ENCODE measurements at regions not wholly inside any gene's neighbourhood (a gene's known extent, or its start where the extent isn't known, plus 50 kb on each side); places are given as distances from the start of the nearest gene placed in this dataset.

GRCh38 chr5:129163810-129164378, 69.3 kb downstream of the ISOC1 start:
- ATAC-seq (peak in 1 of 2 donors; percentile 11), DNase-seq (ENCODE audit: low spot score) (no peak)
- Mint-ChIP-seq H3K4me1 (ENCODE audit: low read depth in 2 of 2) (no peaks in the 10 kb centered on the region), H3K4me3 (no peak overlapping the region), H3K27me3 (no peaks in the 10 kb centered on the region), H3K9me3 (peaks cover 14% of the 10 kb centered on the region), H3K36me3 (peaks cover 22% of the 10 kb centered on the region), H3K27ac (no peak overlapping the region)

DNA sequence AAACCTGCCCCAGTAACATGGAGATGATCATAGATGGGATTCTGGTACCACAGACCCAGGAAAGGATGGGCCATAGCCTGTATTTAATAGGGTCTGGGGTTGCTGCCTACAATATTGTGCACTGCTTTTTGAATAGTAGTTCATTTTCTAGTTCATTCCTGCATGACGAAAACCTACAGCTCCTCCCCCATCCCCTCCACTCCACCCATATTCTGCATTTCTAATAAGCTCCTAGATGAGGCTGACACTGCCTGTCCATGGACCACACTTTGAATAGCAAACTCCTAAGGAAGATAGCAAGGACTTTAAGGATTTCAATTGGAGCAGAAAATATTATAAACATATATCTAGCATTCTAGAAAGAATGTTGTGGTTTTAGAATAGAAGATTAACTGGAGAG, 75.5 kb downstream of the ISOC1 start:
- no peak for ATAC-seq
- Mint-ChIP-seq H3K9me3 (peaks cover 2% of the 10 kb centered on the region), H3K4me1 (ENCODE audit: low read depth in 2 of 2) (no peaks in the 10 kb centered on the region), H3K27me3 (no peaks in the 10 kb centered on the region), H3K4me3 (no peak overlapping the region), H3K27ac (no peak overlapping the region), H3K36me3 (no peaks in the 10 kb centered on the region)
- DNase-seq (ENCODE audit: low spot score), result no peak

DNA sequence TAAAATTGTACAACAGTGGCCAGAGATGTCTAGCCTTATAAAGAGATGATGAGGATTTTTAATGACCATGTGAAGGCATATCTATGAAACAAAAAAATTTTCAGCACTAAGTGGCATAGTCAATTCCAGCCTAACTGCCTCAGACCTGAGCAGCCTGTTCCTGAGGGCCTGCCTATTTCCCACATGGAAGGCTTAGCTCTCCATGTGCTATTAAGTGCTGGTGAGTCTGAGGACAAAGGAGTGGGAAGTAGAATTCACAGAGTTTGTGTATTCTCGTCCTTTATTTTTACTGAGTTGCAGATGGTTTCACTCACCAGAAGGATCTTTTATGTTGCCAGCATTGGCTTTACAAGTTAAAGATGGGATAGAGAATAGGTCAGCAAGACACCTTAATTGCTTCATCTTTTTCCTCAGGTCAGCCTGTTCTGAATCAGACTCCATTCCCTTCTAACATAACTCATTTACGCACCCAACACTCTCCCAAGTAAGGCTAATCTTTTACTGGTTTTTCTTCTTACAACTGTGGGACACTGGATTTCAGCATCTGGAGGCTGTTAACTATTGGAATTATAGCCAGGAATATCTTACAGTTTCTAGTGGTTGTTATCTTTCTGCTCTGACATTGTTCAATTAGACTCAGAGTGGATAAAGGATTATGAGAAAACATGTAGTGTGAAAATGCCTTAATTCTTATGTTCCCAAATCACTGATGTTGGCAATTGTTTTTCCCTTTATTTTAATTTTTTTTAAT, 76.8 kb downstream of the ISOC1 start:
- Mint-ChIP-seq H3K36me3 (no peaks in the 10 kb centered on the region), H3K9me3 (peaks cover 2% of the 10 kb centered on the region), H3K27ac (no peak overlapping the region), H3K4me3 (no peak overlapping the region), H3K27me3 (no peaks in the 10 kb centered on the region), H3K4me1 (ENCODE audit: low read depth in 2 of 2) (no peaks in the 10 kb centered on the region)
- ATAC-seq (no peak), DNase-seq (ENCODE audit: low spot score) (no peak)

GRCh38 chr5:129172580-129172979, 78.0 kb downstream of the ISOC1 start:
- DNase-seq (ENCODE audit: low spot score) (no peak), ATAC-seq (no peak)
- Mint-ChIP-seq H3K27ac (no peak overlapping the region), H3K36me3 (no peaks in the 10 kb centered on the region), H3K4me1 (ENCODE audit: low read depth in 2 of 2) (no peaks in the 10 kb centered on the region), H3K27me3 (no peaks in the 10 kb centered on the region), H3K9me3 (no peaks in the 10 kb centered on the region), H3K4me3 (no peak overlapping the region)

GRCh38 chr5:129173771-129174170, 79.2 kb downstream of the ISOC1 start:
- Mint-ChIP-seq H3K9me3 (no peaks in the 10 kb centered on the region), H3K27me3 (no peaks in the 10 kb centered on the region), H3K36me3 (no peaks in the 10 kb centered on the region), H3K27ac (no peak overlapping the region), H3K4me1 (ENCODE audit: low read depth in 2 of 2) (no peaks in the 10 kb centered on the region), H3K4me3 (no peak overlapping the region)
- DNase-seq (ENCODE audit: low spot score), result no peak
- ATAC-seq, result no peak

DNA sequence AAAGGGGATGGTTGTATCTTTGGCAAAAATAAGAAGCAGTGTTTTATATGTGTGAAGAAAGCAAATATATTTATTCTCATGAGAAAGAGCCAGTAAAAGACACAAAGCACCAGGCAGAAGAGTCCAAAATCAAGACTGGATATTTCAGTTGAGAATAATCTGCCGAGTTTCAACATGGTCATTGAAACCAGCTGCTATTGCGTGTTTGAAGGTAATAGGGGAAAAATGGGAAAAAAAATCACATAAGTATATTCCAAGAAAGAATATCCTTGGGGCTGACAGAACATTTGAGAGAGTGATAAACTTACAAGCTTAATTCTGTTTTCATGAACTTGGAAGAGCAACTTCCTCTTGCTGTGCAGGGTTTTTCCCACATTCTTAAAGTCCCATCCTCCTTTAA, 79.9 kb downstream of the ISOC1 start:
- Mint-ChIP-seq H3K9me3 (no peaks in the 10 kb centered on the region), H3K4me3 (no peak overlapping the region), H3K27ac (no peak overlapping the region), H3K4me1 (ENCODE audit: low read depth in 2 of 2) (no peaks in the 10 kb centered on the region), H3K36me3 (no peaks in the 10 kb centered on the region), H3K27me3 (no peaks in the 10 kb centered on the region)
- ATAC-seq, result no peak
- no peak for DNase-seq (ENCODE audit: low spot score)

DNA sequence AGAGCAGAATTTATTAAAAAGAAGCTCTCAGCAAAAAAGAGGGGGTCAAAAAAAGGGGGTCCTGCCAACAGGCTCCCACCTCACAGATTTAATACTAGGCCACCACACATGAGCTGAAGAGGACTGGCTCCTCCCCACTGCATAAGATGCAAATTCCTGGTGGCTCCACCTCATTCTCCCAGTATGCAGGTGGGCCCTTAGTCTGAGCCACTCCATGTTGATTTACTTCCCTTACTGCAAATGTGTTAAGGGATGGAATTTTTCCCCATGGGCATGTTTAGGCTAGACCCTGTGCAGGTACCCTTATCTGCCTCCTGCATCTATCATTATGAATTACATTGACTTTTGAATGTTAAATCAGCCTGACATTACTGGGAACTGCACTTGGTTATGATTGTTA, 82.9 kb downstream of the ISOC1 start:
- H3K27ac Mint-ChIP-seq, result no peak overlapping the region
- H3K4me3 Mint-ChIP-seq, result no peak overlapping the region
- no peaks in the 10 kb centered on the region for H3K9me3 Mint-ChIP-seq
- H3K4me1 Mint-ChIP-seq (ENCODE audit: low read depth in 2 of 2), result no peaks in the 10 kb centered on the region
- no peaks in the 10 kb centered on the region for H3K27me3 Mint-ChIP-seq
- no peak for DNase-seq (ENCODE audit: low spot score)
- H3K36me3 Mint-ChIP-seq, result no peaks in the 10 kb centered on the region
- ATAC-seq, result no peak

- Mint-ChIP-seq H3K4me3 (no peak overlapping the region), H3K9me3 (peaks cover 11% of the 10 kb centered on the region), H3K27me3 (no peaks in the 10 kb centered on the region), H3K36me3 (no peaks in the 10 kb centered on the region), H3K4me1 (ENCODE audit: low read depth in 2 of 2) (no peaks in the 10 kb centered on the region), H3K27ac (no peak overlapping the region)
- ATAC-seq (no peak), DNase-seq (ENCODE audit: low spot score) (no peak)
These were observed 104.8 kb downstream of the ISOC1 start for GRCh38 chr5:129199308-129199707.

DNA sequence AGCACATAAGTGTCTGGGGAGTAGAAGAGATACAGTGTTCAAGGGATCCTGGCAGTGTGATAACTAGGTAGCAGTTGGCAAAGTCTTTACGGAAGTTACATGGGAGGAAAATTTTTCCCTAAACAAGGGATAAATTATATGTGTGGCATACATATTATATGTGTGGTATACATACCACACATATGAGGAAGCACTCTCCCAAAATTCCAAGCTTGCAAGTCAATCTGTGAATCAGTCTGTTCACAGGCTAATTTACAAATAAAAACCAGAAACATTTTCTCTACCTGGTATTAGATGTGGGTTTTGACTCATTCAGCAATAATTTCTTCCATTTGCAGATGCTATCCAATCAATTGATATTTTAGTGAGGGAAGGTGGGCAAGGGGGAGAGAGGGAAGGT, 110.0 kb downstream of the ISOC1 start:
- H3K9me3 Mint-ChIP-seq, result peaks cover 17% of the 10 kb centered on the region
- H3K27ac Mint-ChIP-seq, result no peak overlapping the region
- DNase-seq (ENCODE audit: low spot score) (no peak), ATAC-seq (no peak)
- H3K4me1 Mint-ChIP-seq (ENCODE audit: low read depth in 2 of 2), result no peaks in the 10 kb centered on the region
- no peak overlapping the region for H3K4me3 Mint-ChIP-seq
- H3K36me3 Mint-ChIP-seq, result peaks cover 10% of the 10 kb centered on the region
- H3K27me3 Mint-ChIP-seq, result no peaks in the 10 kb centered on the region

DNA sequence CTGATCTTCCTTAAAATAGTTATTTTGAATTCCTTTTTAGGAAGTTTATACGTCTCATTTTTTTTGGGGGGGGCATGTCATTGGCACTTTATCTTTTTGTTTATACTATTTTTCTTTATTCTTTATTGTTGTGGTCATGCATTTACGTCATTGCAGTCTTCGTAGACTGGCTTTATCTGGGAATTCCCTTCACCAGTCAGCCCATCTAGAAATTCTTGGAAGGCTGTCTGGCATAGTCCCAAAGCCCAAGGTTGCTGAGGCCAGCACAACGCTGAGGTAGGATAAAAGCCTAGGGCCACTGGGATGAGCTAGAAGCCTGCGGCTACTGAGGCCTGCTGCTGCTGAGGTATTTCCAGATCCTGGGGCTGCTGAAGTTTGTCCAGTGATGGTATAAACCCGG, 121.5 kb downstream of the ISOC1 start:
- Mint-ChIP-seq H3K4me3 (no peak overlapping the region), H3K9me3 (peaks cover 30% of the 10 kb centered on the region), H3K27ac (no peak overlapping the region), H3K36me3 (peaks cover 9% of the 10 kb centered on the region), H3K27me3 (no peaks in the 10 kb centered on the region), H3K4me1 (ENCODE audit: low read depth in 2 of 2) (no peaks in the 10 kb centered on the region)
- ATAC-seq, result no peak
- no peak for DNase-seq (ENCODE audit: low spot score)

GRCh38 chr5:129217179-129217578, 122.6 kb downstream of the ISOC1 start:
- ATAC-seq, result no peak
- H3K36me3 Mint-ChIP-seq, result peaks cover 6% of the 10 kb centered on the region

DNA sequence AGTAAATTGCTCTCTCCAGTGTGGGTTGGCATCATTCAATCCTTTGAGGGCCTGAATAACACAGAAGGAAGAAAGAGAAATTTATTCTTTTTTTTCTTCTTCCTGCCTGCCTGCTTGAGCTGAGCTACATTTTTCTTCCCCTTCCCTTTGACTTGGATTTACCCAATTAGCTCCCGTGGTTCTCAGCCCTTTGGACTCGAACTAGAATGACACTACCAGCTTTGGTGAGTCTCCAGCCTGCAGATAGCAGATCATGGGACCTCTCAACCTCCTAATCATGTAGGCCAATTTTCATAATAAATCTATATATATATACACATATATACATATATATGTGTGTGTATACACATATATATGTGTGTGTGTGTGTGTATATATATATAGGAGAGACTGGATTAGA, 128.6 kb downstream of the ISOC1 start:
- Mint-ChIP-seq H3K36me3 (no peaks in the 10 kb centered on the region), H3K27ac (no peak overlapping the region), H3K27me3 (no peaks in the 10 kb centered on the region), H3K4me1 (ENCODE audit: low read depth in 2 of 2) (no peaks in the 10 kb centered on the region), H3K9me3 (peaks cover 3% of the 10 kb centered on the region), H3K4me3 (no peak overlapping the region)
- ATAC-seq (no peak), DNase-seq (ENCODE audit: low spot score) (no peak)

More at GRCh38 chr5:129217179-129217578, 122.6 kb downstream of the ISOC1 start:
- no peaks in the 10 kb centered on the region for H3K4me1 Mint-ChIP-seq (ENCODE audit: low read depth in 2 of 2)
- H3K9me3 Mint-ChIP-seq, result peaks cover 21% of the 10 kb centered on the region
- no peak overlapping the region for H3K4me3 Mint-ChIP-seq
- DNase-seq (ENCODE audit: low spot score), result no peak
- no peaks in the 10 kb centered on the region for H3K27me3 Mint-ChIP-seq
- no peak overlapping the region for H3K27ac Mint-ChIP-seq

DNA sequence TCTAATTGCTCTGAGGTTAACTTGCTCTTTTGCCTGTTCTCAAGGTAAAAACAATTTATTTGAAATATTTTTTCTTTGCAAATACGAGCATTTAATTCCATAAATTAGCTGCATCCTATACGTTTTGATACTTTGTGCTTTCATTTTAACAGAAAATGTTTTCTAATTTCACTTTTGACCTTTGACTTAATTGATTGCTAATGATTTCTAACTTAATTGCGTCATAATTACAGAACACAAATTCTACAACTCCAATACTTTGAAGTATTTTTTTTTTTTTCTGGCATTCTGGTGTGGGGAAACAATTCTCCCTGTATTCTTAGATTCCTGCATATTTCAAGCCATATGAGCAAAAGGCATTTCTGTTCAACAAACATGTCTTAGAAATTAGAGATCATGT, 134.0 kb downstream of the ISOC1 start:
- no peaks in the 10 kb centered on the region for H3K4me1 Mint-ChIP-seq (ENCODE audit: low read depth in 2 of 2)
- ATAC-seq (no peak), DNase-seq (ENCODE audit: low spot score) (no peak)
- no peak overlapping the region for H3K4me3 Mint-ChIP-seq
- no peaks in the 10 kb centered on the region for H3K27me3 Mint-ChIP-seq
- H3K36me3 Mint-ChIP-seq, result no peaks in the 10 kb centered on the region
- peaks cover 3% of the 10 kb centered on the region for H3K9me3 Mint-ChIP-seq
- no peak overlapping the region for H3K27ac Mint-ChIP-seq

DNA sequence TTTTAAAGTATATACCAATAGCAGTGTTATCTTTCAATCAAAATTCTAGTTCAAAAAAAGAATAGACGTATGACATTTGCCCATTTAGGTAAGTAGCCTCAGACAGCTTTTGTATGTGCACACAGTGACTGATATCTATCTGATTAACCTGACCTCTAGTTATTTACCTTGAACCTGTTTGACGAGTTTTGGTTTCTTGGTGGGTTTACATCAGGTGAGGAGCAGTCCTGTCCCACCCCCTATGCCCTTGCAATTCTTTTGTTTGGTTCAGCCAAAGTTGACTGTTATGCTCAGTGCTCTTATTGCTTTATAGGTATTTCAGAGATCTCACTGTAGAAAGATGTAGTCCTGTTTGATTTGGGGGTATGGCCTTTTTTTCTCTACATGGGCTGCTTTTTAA, 147.2 kb downstream of the ISOC1 start:
- no peak for ATAC-seq

GRCh38 chr5:129243039-129243438, 148.5 kb downstream of the ISOC1 start:
- H3K27me3 Mint-ChIP-seq, result no peaks in the 10 kb centered on the region
- DNase-seq (ENCODE audit: low spot score) (no peak), ATAC-seq (no peak)
- no peak overlapping the region for H3K27ac Mint-ChIP-seq
- peaks cover 4% of the 10 kb centered on the region for H3K36me3 Mint-ChIP-seq
- no peaks in the 10 kb centered on the region for H3K4me1 Mint-ChIP-seq (ENCODE audit: low read depth in 2 of 2)
- no peak overlapping the region for H3K4me3 Mint-ChIP-seq
- peaks cover 7% of the 10 kb centered on the region for H3K9me3 Mint-ChIP-seq

More for the DNA sequence above, 147.2 kb downstream of the ISOC1 start:
- Mint-ChIP-seq H3K9me3 (peaks cover 7% of the 10 kb centered on the region), H3K27ac (no peak overlapping the region), H3K4me1 (ENCODE audit: low read depth in 2 of 2) (no peaks in the 10 kb centered on the region), H3K36me3 (peaks cover 4% of the 10 kb centered on the region), H3K4me3 (no peak overlapping the region), H3K27me3 (no peaks in the 10 kb centered on the region)
- no peak for DNase-seq (ENCODE audit: low spot score)
